LNCaP clone FGC (cell line): ENCODE measurements at regions not wholly inside any gene's neighbourhood (a gene's known extent, or its start where the extent isn't known, plus 50 kb on each side); places are given as distances from the start of the nearest gene placed in this dataset.

Experiments
- DNase-seq: peaks from one replicate; pipeline ENCODE4 v3.0.0-alpha.2; 2011; ENCODE audit warnings: low read depth
- H3K4me3 ChIP-seq: 2 replicates; pipeline ENCODE4 v1.5.1; 2011; ENCODE audit warnings: mild to moderate bottlenecking, low read depth, low read length, control low read depth
- CTCF ChIP-seq: IDR thresholded peaks from 2 replicates; pipeline ENCODE4 v1.5.1; 2012; ENCODE audit warnings: mild to moderate bottlenecking; ENCODE audit not compliant: control insufficient read depth, insufficient read depth; ENCODE audit errors: extremely low read depth

DNA sequence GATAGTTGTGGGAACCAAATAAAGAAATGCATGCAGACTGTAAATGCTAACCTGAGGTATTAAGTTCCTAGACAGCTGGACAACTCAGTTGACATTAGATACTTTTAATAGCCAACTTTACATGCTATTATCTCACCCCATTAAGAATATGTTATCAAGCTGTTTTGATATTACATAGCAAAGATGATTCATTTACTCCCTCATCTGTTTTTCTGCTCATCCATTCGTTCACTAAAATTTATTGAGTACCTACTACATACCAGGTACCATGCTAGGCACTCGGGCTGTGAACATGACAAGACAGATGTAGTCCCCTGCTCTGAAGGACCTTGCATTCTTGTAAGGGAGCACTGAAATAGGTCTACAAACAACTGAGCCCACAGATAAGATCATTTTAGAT is 192.4 kb downstream of the DACT1 start:
- peak; percentile 31 for DNase-seq
- no peak overlapping the region for H3K4me3 ChIP-seq
- TF ChIP-seq CTCF: no peak

DNA sequence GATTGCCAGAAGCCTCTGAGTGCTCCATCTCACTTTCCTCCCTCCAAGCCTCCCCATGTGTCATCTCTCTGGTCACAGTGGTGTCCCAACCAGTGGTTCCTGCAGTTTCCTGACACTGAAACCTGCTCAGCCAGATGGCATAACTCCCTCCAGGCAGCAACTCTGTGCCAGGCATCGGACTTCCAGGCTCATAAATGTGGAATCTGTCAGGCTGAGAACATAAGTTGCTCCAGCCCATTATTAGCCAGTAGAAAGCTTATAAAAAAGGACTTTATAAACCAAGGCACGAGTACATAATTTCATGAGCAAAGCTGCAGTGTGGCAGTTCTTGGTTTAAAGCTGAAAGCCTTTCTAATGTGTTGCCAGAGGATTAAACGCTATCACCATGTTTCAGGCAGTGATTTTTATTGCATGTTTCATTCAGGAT is 194.3 kb downstream of the DACT1 start:
- TF ChIP-seq CTCF: no peak
- DNase-seq: peak; percentile 72
- no peak overlapping the region for H3K4me3 ChIP-seq

DNA sequence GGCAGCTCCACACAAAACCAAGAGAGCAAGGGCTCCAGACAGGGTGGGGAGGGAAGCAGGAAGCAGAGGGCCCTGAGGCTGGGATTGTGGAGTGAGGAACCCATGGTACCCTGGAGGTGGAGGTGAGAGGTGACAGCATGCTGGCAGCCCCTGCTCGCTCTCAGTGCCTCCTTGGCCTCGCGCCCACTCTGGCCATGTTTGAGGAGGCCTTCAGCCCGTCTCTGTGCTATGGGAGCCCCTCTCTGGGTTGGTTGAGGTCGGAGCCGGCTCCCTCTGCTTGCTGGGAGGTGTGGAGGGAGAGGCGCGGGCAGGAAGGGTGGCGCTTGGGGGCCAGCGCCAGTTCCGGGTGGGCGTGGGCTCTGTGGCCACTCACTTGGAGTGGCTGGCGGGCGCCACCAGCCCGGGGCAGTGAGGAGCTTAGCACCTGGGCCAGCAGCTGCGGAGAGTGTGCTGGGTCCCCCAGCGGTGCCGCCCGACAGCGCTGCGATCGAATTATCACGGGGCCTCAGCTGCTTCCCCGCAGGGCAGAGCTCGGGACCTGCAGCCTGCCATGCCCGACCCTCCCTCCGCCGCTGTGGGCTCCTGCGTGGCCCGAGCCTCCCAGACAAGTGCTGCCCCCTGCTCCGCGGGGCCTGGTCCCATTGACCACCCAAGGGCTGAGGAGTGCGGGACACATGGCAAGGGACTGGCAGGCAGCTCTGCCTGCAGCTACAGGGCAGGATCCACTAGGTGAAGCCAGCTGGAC is 196.0 kb downstream of the DACT1 start:
- TF ChIP-seq CTCF: no peak
- H3K4me3 ChIP-seq: no peak overlapping the region
- DNase-seq: no peak

GRCh38 chr14:58836303-58836974 is 198.7 kb downstream of the DACT1 start:
- DNase-seq: no peak
- TF ChIP-seq CTCF: no peak
- no peak overlapping the region for H3K4me3 ChIP-seq

DNA sequence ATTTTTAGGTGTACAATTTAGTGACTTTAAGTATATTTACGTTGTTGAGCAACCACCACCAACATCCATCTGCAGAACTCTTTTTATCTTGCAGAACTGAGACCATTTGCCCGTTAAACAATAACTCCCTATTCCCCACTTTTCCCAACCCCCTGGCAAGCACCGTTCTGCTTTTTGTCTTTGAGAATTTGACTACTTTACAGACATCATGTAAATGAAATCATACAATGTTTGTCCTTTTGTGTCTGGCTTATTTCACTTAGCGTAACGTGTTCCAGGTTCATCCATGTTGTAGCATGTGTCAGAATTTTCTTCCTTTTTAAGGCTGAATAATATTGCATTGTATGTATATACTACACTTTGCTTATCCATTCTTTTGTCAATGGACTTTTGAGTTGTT is 201.5 kb downstream of the DACT1 start:
- TF ChIP-seq CTCF: no peak
- no peak overlapping the region for H3K4me3 ChIP-seq
- DNase-seq: no peak

- TF ChIP-seq CTCF: no peak
- no peak for DNase-seq
- no peak overlapping the region for H3K4me3 ChIP-seq
Measured at GRCh38 chr14:58844544-58844943, 206.8 kb downstream of the DACT1 start.
